ENCODE measurements at regions not wholly inside any gene's neighbourhood (a gene's known extent, or its start where the extent isn't known, plus 50 kb on each side); places are given as distances from the start of the nearest gene placed in this dataset.

DNA sequence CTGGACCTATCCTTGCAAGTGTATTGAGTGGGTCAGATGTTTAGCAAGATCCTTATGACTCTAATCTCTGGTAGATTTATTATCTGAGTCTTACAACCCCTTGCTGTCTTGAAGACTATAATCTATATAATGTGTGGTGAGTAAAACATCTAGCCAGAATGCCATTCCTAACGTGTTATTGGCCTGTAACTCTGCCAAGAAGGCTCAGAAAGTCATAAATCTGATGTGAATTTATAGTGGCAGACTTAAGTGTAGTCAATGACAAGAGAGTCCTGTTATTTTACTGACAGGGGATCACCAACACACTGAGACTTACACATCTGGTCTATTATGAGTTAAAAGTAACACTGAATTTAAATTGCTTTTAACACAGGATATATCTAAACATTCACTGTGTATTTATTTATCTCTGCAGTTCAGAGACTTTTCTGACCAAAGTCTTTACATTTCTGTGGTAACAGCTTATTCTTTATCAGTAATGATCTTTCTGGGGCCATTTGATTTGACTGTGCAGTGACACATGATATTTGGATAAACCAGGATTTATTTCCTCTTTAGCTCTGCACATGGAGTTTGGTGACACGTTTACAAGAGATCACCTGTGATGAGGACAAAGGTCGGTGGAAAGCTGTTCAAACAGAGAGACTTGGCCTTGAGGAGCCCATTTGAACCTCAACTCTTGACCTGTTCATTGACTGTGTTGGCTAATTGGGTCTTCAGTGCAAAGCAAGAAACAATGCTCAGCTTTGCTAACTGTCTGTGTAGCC is 415.8 kb downstream of the STIM2 start:
- Histone ChIP-seq H3K36me3 (ENCODE audit: control insufficient read depth, insufficient read depth, low read length) (no peaks in the 10 kb centered on the region), H3K27ac (ENCODE audit: insufficient read depth, low read depth, low read length, poor library complexity, severe bottlenecking) (no peak overlapping the region), H3K9me3 (ENCODE audit: control insufficient read depth, low read length) (no peaks in the 10 kb centered on the region), H3K4me1 (ENCODE audit: control insufficient read depth, insufficient read depth, low read length) (no peaks in the 10 kb centered on the region), H3K4me3 (ENCODE audit: insufficient read depth, low read depth, low read length) (no peak overlapping the region), H3K27me3 (ENCODE audit: control insufficient read depth, insufficient read depth, low read length, poor library complexity, severe bottlenecking) (no peaks in the 10 kb centered on the region)
- 88 to 90% methylated on average over 3 of the region's 3 CpGs for whole genome bisulfite sequencing, 2 experiments

DNA sequence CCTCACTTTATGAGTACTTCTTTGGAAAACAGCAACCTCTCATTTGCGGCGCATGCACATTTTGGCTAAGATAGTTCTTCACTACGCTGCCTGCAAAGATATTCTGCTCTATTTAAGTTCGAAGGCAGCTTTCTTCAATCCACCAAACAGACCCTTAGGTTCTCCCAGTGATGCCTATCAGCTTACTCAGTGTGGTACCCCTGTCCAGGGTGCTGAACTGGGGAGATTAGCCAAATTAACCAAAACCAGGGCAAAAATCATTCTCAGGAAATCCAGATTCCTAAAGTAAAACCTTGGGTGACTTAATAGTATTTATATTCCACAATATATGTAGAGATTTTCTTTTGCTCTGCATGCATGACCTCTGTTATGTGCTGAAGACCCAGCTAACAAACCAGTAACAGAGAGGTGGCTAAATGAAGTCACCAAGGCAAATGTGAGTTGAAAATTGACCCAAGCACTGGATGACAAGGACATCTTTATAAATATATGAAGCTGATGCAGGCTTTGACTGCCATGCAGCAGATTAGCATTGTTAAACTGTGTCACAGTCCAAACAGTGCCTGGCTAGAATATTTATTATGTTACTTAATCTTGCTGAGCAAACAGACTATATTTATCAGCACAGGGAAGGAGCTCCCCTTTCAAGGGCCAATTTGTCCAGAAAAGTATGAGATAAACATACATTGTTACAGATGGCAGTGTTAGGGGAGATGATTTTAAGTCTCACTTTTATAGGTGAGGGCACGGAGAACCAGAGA is 418.2 kb downstream of the STIM2 start:
- Histone ChIP-seq H3K4me1 (ENCODE audit: control insufficient read depth, insufficient read depth, low read length) (no peaks in the 10 kb centered on the region), H3K4me3 (ENCODE audit: insufficient read depth, low read depth, low read length) (no peak overlapping the region), H3K27me3 (ENCODE audit: control insufficient read depth, insufficient read depth, low read length, poor library complexity, severe bottlenecking) (no peaks in the 10 kb centered on the region), H3K36me3 (ENCODE audit: control insufficient read depth, insufficient read depth, low read length) (no peaks in the 10 kb centered on the region), H3K9me3 (ENCODE audit: control insufficient read depth, low read length) (no peaks in the 10 kb centered on the region), H3K27ac (ENCODE audit: insufficient read depth, low read depth, low read length, poor library complexity, severe bottlenecking) (no peak overlapping the region)
- WGBS, 2 experiments = 76 to 80% methylated on average over 5 of the region's 5 CpGs

- H3K36me3 ChIP-seq (ENCODE audit: control insufficient read depth, insufficient read depth, low read length) = no peaks in the 10 kb centered on the region
- H3K9me3 ChIP-seq (ENCODE audit: control insufficient read depth, low read length) = no peaks in the 10 kb centered on the region
- H3K4me1 ChIP-seq (ENCODE audit: control insufficient read depth, insufficient read depth, low read length) = no peaks in the 10 kb centered on the region
- H3K4me3 ChIP-seq (ENCODE audit: insufficient read depth, low read depth, low read length) = no peak overlapping the region
- WGBS, 2 experiments = 95 to 96% methylated on average over 5 of the region's 5 CpGs
- H3K27me3 ChIP-seq (ENCODE audit: control insufficient read depth, insufficient read depth, low read length, poor library complexity, severe bottlenecking) = no peaks in the 10 kb centered on the region
- H3K27ac ChIP-seq (ENCODE audit: insufficient read depth, low read depth, low read length, poor library complexity, severe bottlenecking) = no peak overlapping the region
Observed at GRCh38 chr4:27288496-27288895, 427.9 kb downstream of the STIM2 start.

GRCh38 chr4:27289704-27290103 is 429.1 kb downstream of the STIM2 start:
- Histone ChIP-seq H3K36me3 (ENCODE audit: control insufficient read depth, insufficient read depth, low read length) (no peaks in the 10 kb centered on the region), H3K27me3 (ENCODE audit: control insufficient read depth, insufficient read depth, low read length, poor library complexity, severe bottlenecking) (no peaks in the 10 kb centered on the region), H3K4me3 (ENCODE audit: insufficient read depth, low read depth, low read length) (no peak overlapping the region), H3K4me1 (ENCODE audit: control insufficient read depth, insufficient read depth, low read length) (no peaks in the 10 kb centered on the region), H3K27ac (ENCODE audit: insufficient read depth, low read depth, low read length, poor library complexity, severe bottlenecking) (no peak overlapping the region), H3K9me3 (ENCODE audit: control insufficient read depth, low read length) (no peaks in the 10 kb centered on the region)
- 78 to 82% methylated on average over 3 of the region's 3 CpGs for WGBS, 2 experiments

GRCh38 chr4:27293831-27294230 is 433.2 kb downstream of the STIM2 start:
- 65 to 95% methylated on average over 1 to 3 of the region's 4 CpGs for WGBS, 2 experiments
- H3K36me3 ChIP-seq (ENCODE audit: control insufficient read depth, insufficient read depth, low read length) = no peaks in the 10 kb centered on the region

GRCh38 chr4:27304751-27305150 is 444.1 kb downstream of the STIM2 start:
- WGBS, 2 experiments = 95 to 100% methylated on average over 1 of the region's 1 CpG
- Histone ChIP-seq H3K4me1 (ENCODE audit: control insufficient read depth, insufficient read depth, low read length) (no peaks in the 10 kb centered on the region), H3K36me3 (ENCODE audit: control insufficient read depth, insufficient read depth, low read length) (no peaks in the 10 kb centered on the region), H3K27ac (ENCODE audit: insufficient read depth, low read depth, low read length, poor library complexity, severe bottlenecking) (no peak overlapping the region), H3K9me3 (ENCODE audit: control insufficient read depth, low read length) (peaks cover 4% of the 10 kb centered on the region), H3K4me3 (ENCODE audit: insufficient read depth, low read depth, low read length) (no peak overlapping the region), H3K27me3 (ENCODE audit: control insufficient read depth, insufficient read depth, low read length, poor library complexity, severe bottlenecking) (no peaks in the 10 kb centered on the region)

More at GRCh38 chr4:27293831-27294230, 433.2 kb downstream of the STIM2 start:
- H3K4me3 ChIP-seq (ENCODE audit: insufficient read depth, low read depth, low read length) = no peak overlapping the region
- no peaks in the 10 kb centered on the region for H3K9me3 ChIP-seq (ENCODE audit: control insufficient read depth, low read length)
- no peak overlapping the region for H3K27ac ChIP-seq (ENCODE audit: insufficient read depth, low read depth, low read length, poor library complexity, severe bottlenecking)
- H3K27me3 ChIP-seq (ENCODE audit: control insufficient read depth, insufficient read depth, low read length, poor library complexity, severe bottlenecking) = no peaks in the 10 kb centered on the region
- H3K4me1 ChIP-seq (ENCODE audit: control insufficient read depth, insufficient read depth, low read length) = no peaks in the 10 kb centered on the region

- Histone ChIP-seq H3K27ac (ENCODE audit: insufficient read depth, low read depth, low read length, poor library complexity, severe bottlenecking) (no peak overlapping the region), H3K4me1 (ENCODE audit: control insufficient read depth, insufficient read depth, low read length) (no peaks in the 10 kb centered on the region), H3K9me3 (ENCODE audit: control insufficient read depth, low read length) (peaks cover 4% of the 10 kb centered on the region), H3K27me3 (ENCODE audit: control insufficient read depth, insufficient read depth, low read length, poor library complexity, severe bottlenecking) (no peaks in the 10 kb centered on the region), H3K36me3 (ENCODE audit: control insufficient read depth, insufficient read depth, low read length) (no peaks in the 10 kb centered on the region), H3K4me3 (ENCODE audit: insufficient read depth, low read depth, low read length) (no peak overlapping the region)
- WGBS, 2 experiments = no CpG with 5 or more reads among the region's 1 CpG
Observed at GRCh38 chr4:27305246-27305645, 444.6 kb downstream of the STIM2 start.

DNA sequence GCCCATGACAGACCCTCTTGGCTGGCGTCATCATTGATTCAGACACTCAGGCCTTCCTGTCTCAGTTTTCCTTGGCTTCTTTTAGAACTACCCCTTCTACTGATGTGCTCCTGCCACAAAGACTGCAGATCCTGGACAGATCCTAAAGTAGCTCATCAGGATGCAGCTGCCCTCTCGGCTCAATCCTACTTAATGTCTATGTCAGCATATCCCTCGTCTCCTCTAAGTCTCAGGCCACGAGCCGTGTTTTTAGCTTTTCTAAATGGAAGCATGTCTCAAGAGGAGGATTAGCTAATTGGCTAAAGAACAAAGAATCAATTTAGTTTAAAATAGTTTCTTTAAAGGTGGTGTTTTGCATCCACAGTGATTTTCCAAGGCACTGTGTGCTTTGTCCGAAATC is 447.7 kb downstream of the STIM2 start:
- no peak overlapping the region for H3K27ac ChIP-seq (ENCODE audit: insufficient read depth, low read depth, low read length, poor library complexity, severe bottlenecking)
- H3K4me3 ChIP-seq (ENCODE audit: insufficient read depth, low read depth, low read length) = no peak overlapping the region
- 72 to 87% methylated on average over 6 of the region's 6 CpGs for WGBS, 2 experiments
- no peaks in the 10 kb centered on the region for H3K4me1 ChIP-seq (ENCODE audit: control insufficient read depth, insufficient read depth, low read length)
- no peaks in the 10 kb centered on the region for H3K9me3 ChIP-seq (ENCODE audit: control insufficient read depth, low read length)
- H3K27me3 ChIP-seq (ENCODE audit: control insufficient read depth, insufficient read depth, low read length, poor library complexity, severe bottlenecking) = no peaks in the 10 kb centered on the region
- no peaks in the 10 kb centered on the region for H3K36me3 ChIP-seq (ENCODE audit: control insufficient read depth, insufficient read depth, low read length)

DNA sequence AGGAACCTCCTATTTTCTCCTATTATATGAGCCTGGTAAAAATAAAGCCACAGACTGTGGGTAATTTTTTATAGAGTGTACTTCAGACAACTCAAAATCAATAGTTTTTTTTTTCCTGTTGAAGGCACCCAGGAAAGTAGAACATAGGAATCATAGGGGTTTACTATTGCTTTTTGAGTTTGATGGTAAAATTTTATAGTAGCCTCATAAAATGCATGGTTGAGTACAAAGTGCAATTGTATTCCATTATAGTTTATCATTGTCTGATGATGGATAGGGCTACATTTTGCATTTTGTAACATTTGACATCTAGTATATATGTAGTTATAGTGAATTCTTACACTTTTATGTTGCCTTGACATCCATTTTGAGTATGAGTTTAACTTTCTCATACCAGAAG is 455.0 kb downstream of the STIM2 start:
- H3K4me3 ChIP-seq (ENCODE audit: insufficient read depth, low read depth, low read length) = no peak overlapping the region
- H3K27me3 ChIP-seq (ENCODE audit: control insufficient read depth, insufficient read depth, low read length, poor library complexity, severe bottlenecking) = no peaks in the 10 kb centered on the region
- H3K36me3 ChIP-seq (ENCODE audit: control insufficient read depth, insufficient read depth, low read length) = no peaks in the 10 kb centered on the region
- no peak overlapping the region for H3K27ac ChIP-seq (ENCODE audit: insufficient read depth, low read depth, low read length, poor library complexity, severe bottlenecking)
- peaks cover 8% of the 10 kb centered on the region for H3K4me1 ChIP-seq (ENCODE audit: control insufficient read depth, insufficient read depth, low read length)
- no peaks in the 10 kb centered on the region for H3K9me3 ChIP-seq (ENCODE audit: control insufficient read depth, low read length)

- no peaks in the 10 kb centered on the region for H3K36me3 ChIP-seq (ENCODE audit: control insufficient read depth, insufficient read depth, low read length)
- whole genome bisulfite sequencing, 2 experiments = 70 to 72% methylated on average over 4 of the region's 4 CpGs
- no peak overlapping the region for H3K27ac ChIP-seq (ENCODE audit: insufficient read depth, low read depth, low read length, poor library complexity, severe bottlenecking)
Observed at GRCh38 chr4:27316176-27316575, 455.5 kb downstream of the STIM2 start.

More at GRCh38 chr4:27316176-27316575, 455.5 kb downstream of the STIM2 start:
- Histone ChIP-seq H3K4me3 (ENCODE audit: insufficient read depth, low read depth, low read length) (no peak overlapping the region), H3K9me3 (ENCODE audit: control insufficient read depth, low read length) (no peaks in the 10 kb centered on the region), H3K27me3 (ENCODE audit: control insufficient read depth, insufficient read depth, low read length, poor library complexity, severe bottlenecking) (no peaks in the 10 kb centered on the region), H3K4me1 (ENCODE audit: control insufficient read depth, insufficient read depth, low read length) (peaks cover 8% of the 10 kb centered on the region)

All from ectodermal cell (in vitro differentiated cells).